H1 (cell line): ENCODE measurements at regions not wholly inside any gene's neighbourhood (a gene's known extent, or its start where the extent isn't known, plus 50 kb on each side); places are given as distances from the start of the nearest gene placed in this dataset.

Experiments
- BCL11A ChIP-seq, 2 experiments: IDR thresholded peaks; one replicate each; pipeline ENCODE4 v1.6.1; 2011; ENCODE audit warnings: low read depth in 2 of 2, low read length in 2 of 2, mild to moderate bottlenecking in 2 of 2
- CEBPB ChIP-seq: IDR thresholded peaks from 2 replicates; pipeline ENCODE4 v1.6.1; 2012; ENCODE audit warnings: low read depth, low read length
- CHD2 ChIP-seq: IDR thresholded peaks from 2 replicates; pipeline ENCODE4 v1.6.1; 2012; ENCODE audit warnings: low read length, improper control_type of control experiment
- CREB1 ChIP-seq: IDR thresholded peaks from 2 replicates; pipeline ENCODE4 v1.6.1; 2012; ENCODE audit warnings: inconsistent platforms
- EGR1 ChIP-seq: IDR thresholded peaks from 2 replicates; pipeline ENCODE4 v1.6.1; 2011; ENCODE audit warnings: low read depth, low read length, borderline replicate concordance
- JUN ChIP-seq: IDR thresholded peaks from 2 replicates; pipeline ENCODE4 v1.6.1; 2011; ENCODE audit warnings: low read depth, mild to moderate bottlenecking, improper control_type of control experiment, low read length

GRCh38 chr1:195831789-195832188 lies 776.5 kb downstream of the KCNT2 start (continued):
- TF ChIP-seq CHD2 (no peak), CREB1 (no peak), JUN (no peak), EGR1 (no peak), BCL11A (IDR thresholded peaks at IDR 0.05; ENCODE audit: low read depth in 2 of 2, low read length in 2 of 2) (no peak), CEBPB (no peak)
